ENCODE measurements at regions not wholly inside any gene's neighbourhood (a gene's known extent, or its start where the extent isn't known, plus 50 kb on each side); places are given as distances from the start of the nearest gene placed in this dataset.
"Not testable (repeated sequence)": the region's sequence is repeated elsewhere in the genome, so short reads cannot be mapped to it uniquely, and the experiment has no call there.

DNA sequence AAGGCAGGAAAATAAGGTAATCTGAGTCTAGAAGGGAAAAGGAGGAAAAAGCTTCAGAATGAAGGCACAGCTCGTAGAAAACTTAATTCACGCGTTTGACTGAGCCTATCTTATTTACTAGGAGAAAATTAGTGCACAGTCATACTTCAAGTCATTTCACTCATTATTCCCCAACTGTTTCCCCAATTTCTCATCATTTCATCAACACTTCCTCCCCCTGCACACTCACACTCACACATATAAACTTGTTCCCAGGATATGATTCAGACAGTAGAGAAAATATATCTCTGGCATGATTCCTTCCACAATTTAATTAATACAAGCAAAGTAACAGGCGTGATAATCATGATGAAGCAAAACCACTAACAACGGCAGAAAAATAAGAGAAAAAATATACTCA is 94.5 kb upstream of the F13A1 start:
- DNase-seq = peak; percentile 76 to 78

DNA sequence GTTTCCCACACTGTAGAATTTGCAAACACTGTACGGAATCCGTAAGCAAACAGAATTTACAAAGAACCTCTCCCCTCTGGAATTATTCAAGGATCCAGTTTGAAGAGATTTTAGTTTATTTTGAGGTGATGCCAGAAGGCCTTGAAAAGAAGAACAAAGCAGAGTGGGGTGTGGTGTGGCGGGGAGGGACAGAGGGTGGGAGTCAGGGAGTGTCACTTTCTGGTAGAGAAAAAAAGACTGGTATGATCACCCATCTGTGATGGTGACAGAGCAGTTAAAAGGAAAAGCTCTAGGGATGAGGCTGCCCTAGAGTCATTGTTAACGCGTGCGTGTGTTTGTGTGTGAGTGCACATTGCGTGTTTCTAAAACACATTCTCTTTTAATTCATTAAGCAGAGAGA is 97.0 kb upstream of the F13A1 start:
- DNase-seq = no peak

DNA sequence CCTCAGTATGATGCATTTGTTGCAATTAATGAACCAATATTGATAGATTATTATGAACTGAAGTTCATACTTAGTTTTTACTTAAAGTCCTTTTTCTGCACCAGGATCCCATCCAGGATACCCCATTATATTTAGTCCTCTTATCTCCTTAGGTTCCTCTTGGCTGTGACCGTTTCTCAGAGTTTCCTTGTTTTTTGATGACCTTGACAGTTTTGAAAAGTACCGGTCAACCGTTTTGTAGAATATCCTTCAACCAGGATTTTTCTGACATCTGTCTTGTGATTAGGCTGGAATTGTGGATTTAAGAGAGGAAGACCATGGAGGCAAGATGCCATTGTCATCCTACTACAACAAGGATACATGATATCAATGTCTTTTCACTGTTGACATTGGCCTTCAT is 98.0 kb upstream of the F13A1 start:
- DNase-seq = no peak

- no peak for DNase-seq
These were observed 99.6 kb upstream of the F13A1 start for GRCh38 chr6:6420107-6420506.

GRCh38 chr6:6434151-6434550 is 113.7 kb upstream of the F13A1 start:
- DNase-seq = no peak

DNA sequence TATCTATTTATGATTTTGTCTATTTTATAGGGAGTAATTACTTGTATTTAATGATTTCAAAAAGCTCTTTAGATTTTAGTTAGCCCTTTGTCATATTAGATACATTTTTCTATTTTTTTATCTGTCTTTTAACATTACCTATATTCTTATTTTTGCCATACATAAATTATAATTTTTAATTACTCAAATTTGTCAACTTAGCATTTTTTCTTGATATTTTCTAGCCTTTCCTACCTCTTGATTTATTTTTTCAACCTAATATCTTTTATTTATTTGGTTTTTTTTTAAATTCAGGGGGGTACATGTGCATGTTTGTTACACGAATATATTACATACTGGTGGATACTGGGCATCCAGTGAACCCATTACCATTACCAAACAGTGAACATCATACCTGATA is 114.3 kb upstream of the F13A1 start:
- DNase-seq = no peak

GRCh38 chr6:6436366-6436765 is 115.9 kb upstream of the F13A1 start:
- DNase-seq = no peak

- no peak for DNase-seq
These were observed 116.5 kb upstream of the F13A1 start for GRCh38 chr6:6436946-6437345.

DNA sequence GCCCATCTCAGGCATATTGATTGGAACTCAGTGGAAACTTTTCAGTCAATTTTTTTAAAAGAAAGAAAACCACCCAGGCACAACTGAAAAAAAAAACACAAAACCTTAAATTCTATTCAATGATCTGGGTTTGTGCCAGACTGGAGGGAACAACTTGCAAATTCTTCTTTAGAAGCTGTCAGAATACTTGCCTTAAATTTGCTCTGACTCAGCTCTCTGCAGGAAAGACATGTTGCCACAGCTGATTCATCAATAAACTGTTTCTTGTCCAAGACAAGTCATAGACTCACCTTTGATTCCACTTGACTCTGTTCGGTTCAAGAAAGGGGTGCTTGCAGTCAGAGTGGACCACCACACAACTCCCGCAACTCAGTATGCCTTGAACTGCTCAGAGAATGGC is 117.8 kb upstream of the F13A1 start:
- DNase-seq = no peak

- no peak for DNase-seq
These were observed 119.3 kb upstream of the F13A1 start for GRCh38 chr6:6439778-6440177.

DNA sequence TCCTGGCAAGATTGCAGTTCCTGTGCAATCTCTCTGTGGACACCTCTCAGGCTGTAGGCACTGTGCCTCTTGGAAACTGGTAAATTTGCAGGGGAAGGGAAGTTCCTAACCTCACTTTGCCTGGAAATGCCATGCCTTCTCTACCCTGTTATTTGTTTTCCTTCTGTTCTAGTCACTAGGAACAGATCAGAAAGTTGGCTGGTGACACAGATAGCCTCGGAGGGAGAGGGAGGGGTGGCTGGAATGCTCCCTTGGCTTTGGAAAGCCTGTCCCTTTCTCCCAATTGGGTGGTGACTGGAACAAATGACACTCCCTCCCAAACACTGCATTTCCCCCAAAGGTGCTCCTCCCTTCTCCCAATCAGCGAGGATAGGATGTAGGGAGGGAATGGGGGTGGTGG is 131.5 kb upstream of the F13A1 start:
- DNase-seq = no peak

DNA sequence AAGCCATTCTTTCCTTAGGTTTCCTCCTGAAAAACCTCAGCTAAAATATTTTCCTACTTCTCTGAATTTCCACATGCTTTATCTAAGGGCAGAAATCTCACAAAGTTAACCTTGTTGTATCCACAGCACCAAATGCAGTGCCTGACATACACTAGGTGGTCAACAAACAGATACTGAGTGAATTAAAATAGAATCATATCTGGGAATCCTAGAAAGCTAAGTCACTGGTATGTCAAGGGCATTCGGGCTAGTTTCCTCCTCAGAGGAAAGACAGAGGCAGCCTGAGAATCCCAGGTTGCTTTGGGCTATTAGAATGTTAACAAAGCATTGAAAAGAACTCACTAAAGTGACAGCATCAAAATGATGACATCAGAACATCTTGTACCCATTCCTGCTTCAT is 132.7 kb upstream of the F13A1 start:
- no peak for DNase-seq

DNA sequence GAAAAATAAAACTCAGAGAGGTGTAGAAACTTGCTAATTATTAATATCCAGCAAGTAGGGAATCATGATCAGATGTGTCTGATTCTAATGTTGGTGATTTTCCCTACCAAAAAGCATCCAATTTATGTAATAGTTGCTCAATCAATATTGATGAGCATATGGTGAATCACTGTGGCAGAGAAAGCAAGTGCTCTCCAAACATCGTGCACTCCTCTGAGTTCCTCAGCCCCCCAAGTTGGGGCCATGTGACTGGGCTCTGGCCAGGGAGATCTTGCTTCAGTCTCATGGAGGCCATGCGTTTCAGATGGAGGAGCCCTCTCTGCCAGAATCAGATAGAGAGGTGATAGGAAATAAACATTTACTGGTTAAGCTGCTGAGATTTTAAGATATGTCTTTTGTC is 133.2 kb upstream of the LY86 start:
- DNase-seq = no peak

DNA sequence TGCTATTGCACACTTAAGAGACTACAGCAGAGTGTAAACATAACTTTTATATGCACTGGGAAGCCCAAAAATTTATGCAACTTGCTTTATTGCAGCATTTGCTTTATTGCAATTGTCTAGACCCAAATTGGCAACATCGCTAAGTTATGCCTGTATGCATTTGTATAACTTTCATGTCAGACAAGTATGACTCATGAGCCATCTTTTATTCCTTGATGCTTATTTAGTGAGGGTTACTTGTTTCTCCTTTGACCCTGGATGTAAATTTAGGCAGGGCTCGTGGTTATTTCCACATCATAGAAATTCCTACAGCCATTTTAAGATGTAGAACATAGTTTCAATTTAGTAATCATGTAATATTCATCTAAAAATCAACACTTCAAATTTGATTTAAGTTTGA is 130.3 kb upstream of the LY86 start:
- no peak for DNase-seq

GRCh38 chr6:6459963-6460362 is 128.6 kb upstream of the LY86 start:
- DNase-seq = not testable (repeated sequence)

- DNase-seq = no peak
These were observed 128.1 kb upstream of the LY86 start for GRCh38 chr6:6460416-6460815.

DNA sequence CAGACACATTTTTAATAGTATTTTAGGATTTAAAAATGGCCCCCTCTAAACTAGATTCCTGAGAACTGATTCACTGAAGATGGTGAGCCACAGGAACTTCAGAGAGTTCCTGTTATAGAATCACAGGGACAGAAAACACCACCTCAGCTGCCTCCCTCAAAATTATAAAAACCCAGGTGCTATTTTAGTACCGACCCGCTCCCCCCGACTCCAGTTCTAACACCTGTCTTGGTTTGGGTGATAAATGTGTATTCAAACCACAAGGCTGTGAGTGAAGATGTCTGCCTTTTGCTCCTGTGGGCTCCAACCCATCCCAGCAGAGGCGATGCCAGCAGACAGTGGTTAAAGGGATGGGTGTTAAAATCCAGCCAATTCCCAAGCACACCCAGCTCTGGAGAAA is 127.4 kb upstream of the LY86 start:
- DNase-seq = no peak

GRCh38 chr6:6466967-6467761 is 121.4 kb upstream of the LY86 start:
- DNase-seq = no peak

DNA sequence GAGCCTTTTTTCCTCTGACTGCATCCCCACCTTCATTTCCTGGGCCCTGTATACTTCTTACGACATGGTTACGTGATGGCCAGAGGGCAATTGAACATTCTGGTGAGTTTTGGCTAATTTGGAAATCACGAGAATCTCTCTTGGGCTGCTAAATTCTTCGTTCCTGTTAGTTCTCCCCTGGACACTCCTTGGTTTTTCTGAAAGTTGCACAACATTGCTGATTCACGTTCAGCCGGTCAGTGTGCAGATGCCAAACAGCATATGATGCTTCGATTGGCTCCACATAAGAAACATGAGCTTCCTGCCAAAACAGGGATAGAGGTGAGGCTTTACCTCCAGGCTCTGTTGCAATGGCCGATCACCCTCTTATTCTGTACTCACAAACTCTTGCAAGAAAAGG is 119.4 kb upstream of the LY86 start:
- peak; percentile 81 to 87 for DNase-seq

DNA sequence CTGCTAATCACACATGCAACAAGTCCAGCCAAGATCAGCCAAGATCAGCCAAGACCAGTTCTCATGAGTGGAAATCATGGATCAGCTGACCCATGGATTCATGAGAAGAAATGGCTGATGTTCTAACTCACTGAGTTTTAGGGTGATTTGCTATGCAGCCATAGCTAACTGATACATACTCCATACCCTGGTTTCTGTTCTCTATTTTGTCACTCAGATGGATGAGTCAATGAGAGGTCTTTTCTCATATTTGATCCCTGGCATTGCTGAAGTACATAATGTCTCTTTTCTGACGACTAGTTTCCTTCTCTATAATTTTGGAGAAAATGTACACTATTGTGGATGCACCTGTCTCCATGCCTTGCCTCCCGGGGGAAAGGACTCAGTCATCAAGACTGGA is 118.4 kb upstream of the LY86 start:
- no peak for DNase-seq

GRCh38 chr6:6471276-6471675 is 117.2 kb upstream of the LY86 start:
- DNase-seq = no peak

DNA sequence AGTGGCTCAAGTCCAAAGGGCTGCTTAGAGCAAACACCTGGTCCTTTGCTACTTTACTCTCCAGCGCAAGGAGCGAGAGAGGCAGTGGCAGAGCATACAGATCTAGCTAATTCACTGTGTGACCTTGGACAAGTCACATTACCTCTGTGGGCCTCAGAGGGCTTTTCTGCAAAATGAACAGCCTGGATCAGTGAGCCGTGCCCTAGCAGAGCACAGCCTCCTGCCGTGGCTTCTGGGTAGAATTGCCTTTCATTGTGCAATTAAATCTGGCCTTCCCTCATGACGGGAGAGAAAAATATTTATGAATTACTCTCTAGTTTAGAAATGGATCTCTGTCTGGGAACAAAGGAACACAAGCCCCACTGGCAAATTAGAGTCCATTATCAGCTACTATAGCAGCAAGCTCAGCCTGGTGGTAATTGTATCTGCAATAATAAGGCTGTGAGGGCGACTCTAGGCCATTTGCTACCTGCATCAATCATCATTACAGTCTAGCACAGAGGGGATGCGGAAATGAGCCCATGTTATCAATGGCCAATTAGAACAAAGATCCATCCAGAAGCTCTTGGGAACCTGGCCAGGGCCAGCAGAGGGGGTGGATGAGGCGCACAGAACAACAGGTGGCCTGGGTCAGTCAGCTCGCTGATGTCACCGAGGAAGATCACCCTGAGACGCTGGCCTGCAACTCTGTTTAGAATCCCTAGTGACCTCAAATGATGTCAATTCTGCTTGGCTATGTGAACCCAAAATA is 114.2 kb upstream of the LY86 start:
- DNase-seq = no peak

GRCh38 chr6:6479785-6480184 is 108.7 kb upstream of the LY86 start:
- DNase-seq = no peak

DNA sequence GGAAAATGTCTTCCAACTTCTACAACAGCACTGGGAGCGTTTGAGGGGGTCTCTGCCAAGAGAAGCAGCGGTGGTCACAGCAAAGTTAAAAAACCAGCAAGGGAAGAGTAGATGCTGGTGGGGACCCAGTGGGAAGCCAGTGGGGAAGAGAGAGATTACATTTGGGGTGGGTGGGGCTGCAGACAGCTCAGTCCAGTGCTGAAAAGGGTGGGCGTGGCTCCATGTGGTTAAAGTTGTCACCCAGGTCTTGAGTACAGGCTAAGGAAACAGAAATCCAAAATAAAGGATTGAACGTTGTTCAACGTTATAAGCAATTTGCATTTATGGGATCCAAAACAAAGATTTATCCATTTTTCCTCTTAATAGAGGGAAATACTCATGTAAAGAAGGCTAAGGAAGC is 106.3 kb upstream of the LY86 start:
- no peak for DNase-seq

DNA sequence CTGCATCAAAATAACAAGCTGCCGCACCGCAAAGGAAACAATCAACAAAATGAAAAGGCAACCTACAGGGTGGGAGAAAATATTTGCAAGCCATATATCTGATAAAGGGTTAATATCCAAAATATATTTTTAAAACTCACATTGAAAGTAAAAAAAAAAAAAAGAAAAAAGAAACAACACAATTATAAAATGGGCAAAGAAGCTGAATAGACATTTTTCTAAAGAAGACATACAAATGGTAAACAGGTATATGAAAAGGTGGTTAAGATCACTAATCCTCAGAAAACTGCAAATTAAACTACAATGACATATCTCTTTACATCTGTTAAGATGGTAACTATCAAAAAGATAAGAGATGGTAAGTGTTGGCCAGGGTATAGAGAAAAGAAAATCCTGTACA is 105.4 kb upstream of the LY86 start:
- DNase-seq = no peak
